ENCODE measurements at regions not wholly inside any gene's neighbourhood (a gene's known extent, or its start where the extent isn't known, plus 50 kb on each side); places are given as distances from the start of the nearest gene placed in this dataset.
"Not testable (repeated sequence)": the region's sequence is repeated elsewhere in the genome, so short reads cannot be mapped to it uniquely, and the experiment has no call there.

DNA sequence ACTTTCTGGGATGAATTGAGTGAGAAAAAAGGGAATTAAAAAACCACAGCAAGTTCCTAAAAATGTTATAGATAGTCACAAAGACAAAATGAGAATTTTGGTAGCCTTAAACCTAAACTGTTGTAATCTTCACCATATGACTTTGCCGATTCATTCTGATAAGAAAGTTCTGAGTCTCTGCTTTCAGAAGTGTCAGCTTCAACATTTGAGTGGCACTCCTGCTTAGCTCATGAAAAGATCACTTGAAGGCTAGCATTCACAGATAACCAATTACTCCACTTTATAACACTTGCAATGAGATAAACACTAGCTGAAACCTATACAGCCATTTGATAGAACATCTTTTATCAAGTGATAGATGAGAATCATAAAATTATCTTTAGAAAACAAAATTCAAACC lies 288.1 kb upstream of the POU1F1 start:
- DNase-seq: no peak

DNA sequence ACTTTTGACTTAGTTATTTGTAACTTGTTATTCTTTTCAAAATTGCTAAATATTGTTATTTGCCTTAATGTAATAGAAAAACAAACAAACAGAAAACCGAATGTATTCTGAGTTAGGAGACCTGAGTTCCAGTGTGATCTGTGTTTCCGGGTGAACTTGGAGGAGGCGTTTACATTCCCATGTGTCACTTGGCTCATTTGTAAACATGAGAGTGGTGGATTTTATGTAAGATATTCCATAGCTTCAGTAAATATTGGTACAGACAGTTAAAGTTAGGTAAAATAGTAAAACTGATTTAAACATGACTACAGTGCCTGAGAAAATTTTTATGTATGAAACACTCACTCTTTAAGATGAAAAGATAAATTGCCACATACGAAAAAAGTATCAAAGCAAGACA lies 287.3 kb upstream of the POU1F1 start:
- DNase-seq: no peak

DNA sequence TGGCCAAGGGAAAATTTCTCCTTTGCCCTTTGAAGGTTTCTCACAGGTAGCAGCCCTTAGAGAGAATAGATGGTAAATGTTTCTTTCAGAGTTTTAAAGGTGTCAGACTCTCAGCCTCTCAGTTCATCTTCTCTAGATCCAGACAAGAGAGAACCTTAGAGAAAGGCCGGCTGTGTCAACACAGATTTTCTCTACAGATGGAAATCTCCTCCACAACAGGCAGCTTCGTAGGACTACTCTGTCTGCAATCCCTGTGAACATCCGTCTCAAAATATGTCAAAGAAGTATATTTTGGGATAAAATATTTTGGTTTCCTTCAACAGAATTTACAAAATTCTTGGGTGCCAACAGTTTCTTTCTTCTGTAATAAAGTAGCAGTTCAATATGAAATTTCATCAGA lies 282.1 kb upstream of the POU1F1 start:
- DNase-seq: no peak

DNA sequence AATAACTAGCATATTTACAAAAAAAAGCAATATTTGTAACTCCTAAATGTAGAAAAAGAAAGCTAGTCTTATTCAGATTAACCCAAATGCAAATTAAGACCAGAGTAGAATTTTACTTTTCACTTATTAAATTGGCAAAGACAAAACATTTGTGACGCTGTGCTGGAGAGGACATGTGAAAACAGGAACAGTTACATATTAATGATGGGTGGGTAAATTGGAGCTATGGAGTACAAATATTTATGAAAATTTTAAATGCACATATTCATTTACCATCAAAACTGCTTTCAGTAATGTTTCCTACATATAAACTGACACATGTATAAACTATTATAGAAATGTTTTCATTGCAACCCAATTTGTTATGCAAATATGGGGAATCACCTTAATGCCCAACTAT lies 278.9 kb upstream of the POU1F1 start:
- no peak for DNase-seq

DNA sequence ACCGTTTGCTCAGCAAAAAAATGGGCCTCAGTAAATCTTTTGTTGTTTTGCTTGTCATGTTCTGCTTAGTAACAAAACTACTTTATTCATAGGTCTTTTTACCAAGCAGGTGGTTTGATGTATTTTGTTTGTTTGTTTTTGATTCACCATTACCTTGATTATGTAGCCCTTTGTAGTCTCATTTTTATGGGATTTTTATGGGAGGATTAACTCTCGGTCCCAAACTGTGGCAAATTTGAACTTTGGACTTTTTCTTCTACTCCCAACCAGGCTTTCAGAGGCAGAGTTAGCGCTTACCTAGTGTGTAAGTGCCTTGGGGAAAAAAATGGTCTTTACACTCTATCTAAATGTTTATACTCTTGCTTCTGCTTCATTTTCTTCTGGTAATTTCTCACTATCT lies 276.7 kb upstream of the POU1F1 start:
- DNase-seq: no peak

DNA sequence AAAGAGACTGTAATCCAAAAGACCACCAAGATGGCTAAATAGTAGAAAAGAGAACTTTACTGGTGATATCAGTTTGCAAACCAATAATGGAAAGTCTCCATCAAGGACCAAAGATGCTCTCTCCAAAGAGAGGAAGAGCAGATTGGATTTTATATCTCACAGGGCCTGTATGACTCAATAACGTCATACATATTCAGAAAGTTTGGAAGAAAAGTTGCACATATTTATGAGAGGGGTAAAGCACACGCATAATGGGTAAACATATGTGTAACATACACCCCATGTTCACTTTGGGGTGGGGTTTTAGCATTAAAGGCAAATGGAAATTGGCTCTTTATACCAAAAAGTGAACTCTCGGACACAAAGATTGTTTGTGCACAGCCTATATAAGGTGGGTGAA lies 274.5 kb upstream of the POU1F1 start:
- DNase-seq: no peak

DNA sequence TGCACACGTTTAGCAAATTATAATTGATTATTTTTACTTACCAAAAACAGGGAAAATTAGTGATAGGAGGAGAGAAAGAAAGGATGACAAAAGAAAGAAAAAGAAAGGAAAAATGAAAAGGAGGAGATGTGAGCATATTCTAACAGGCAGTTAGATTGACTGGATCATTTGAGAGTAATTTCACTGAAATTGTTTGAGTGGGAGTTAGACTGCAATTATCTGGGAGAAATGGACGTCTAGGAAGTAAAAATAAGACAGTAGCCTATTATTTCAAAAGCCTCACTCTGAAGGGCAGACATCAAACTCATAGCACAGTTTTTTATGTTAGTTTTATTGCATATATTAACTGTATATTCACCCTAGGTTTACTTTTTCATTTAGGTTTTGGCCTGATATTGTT lies 272.8 kb upstream of the POU1F1 start:
- DNase-seq: no peak

DNA sequence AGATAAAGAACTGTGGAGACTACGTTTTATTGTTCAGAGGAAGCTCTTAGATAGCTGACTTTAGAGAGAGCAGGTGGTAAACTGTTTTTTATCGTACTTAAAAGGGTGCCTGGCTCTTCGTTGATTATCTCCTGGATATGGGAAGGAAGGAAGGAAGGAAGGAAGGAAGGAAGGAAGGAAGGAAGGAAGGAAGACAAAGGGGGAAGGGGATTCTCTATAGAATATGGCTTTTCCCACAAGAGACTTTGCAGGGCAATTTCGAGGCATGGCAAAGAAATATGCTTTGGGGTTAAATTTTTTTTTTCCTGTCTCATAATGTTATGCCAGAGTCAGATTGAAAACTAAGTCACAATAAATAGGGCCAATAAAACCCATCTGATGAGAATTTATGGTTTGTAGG lies 271.9 kb upstream of the POU1F1 start:
- no peak for DNase-seq

DNA sequence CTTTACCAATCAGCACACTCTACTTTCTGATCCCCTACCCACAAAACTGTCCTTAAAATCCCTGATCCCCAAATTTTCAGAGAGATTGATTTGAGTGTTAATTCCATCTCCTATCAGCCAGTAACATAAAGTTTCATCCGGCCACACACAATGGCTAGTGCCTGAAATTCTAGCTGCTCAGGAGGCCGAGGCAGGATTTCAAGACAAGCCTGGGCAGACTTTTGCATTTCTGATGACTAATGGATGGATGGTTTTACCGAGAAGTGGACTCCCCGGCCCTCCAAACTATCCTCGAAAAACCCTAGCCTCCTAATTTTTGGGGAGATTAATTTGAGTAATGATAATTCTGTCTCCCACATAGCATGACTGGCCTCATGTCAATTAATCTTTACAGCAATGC lies 269.8 kb upstream of the POU1F1 start:
- DNase-seq: no peak

DNA sequence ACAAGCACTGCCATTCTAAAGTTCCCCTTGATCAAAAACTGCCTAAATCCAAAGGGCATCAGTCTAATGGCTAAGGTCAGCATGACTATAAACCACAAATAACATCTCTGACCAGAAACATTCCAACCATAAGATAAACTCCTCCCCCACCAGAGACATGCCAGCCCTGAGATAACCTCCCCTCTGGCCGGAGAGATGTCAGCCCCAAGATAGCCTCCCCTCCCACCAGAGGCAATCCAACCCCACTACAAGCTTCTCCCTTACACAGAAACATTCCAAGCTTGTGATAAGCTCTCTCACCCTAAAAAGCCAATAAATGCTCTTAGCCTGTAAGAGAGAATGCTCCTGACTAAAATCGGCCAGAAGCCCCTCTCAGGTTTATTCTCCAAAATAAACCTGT lies 267.0 kb upstream of the POU1F1 start:
- not testable (repeated sequence) for DNase-seq

DNA sequence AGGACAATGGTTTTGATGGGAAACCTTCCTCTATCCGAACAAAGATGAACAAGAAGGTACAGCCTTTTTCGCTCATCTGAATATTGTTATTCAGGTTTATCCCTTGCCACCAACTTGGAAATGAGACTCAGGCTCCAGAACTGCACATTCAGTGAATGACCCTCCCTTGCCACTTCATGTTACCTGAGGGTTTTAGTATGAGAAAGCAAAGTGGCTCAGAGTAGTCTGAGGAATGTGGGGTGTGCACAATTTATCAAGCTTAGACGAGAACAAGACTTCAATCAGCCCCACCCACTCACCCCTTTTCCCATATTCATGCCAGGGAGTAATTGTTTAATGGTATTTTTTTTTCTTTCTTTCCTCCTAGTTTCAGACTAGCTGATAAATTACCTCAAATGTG lies 265.3 kb upstream of the POU1F1 start:
- DNase-seq: no peak

DNA sequence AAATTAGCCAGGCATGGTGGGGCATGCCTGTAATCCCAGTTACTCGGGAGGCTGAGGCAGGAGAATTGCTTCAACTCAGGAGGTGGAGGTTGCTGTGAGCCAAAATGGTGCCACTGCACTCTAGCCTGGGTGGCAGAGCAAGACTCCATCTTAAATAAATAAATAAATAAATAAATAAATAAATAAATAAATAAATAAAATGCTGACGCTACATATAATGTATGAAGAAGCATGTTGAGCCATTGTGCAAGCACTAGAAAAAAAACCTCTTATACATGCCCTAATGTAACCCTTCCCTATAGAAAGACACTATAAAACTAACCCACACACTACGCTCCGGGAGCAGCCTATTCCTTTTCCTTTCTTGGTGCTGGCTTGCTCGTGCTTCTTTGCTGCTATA lies 262.3 kb upstream of the POU1F1 start:
- DNase-seq: not testable (repeated sequence)

DNA sequence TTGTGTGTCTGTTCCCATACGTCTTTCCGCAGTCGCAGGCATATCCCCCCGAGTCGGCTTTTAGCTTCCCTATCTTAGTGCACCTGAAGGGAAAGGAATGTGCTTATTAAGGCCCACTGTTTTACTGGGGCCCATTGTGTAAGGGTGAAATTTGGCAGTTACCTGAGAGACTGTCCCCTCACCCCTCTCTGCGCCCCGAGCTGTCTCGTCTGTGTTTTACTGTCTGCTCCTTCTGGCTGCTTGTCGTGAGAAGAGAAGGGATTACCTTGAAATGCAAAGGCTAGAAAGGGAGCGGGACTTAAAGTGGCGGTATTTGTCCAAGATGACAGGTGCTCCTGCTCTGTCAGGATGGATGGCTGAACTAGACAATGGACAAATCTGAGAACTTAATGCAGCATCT lies 233.0 kb upstream of the POU1F1 start:
- no peak for DNase-seq

DNA sequence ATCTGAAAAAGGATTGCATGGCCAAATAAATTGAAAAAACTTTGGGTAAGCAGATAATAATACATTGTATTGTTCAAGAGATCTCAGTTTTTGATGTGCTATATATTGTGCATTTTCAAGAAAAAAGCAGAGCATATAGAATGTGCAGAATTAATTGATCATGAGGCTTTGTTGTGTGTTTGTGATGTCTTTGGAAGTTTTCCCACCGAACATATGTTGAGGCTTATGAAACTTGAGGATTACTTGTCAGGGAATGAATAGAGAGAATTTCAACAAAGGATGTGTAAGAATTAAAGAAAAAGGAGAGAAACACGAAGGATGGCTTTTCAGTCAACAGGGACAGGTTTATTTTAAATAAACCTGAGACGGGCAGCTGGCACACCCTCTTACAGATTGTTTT lies 232.5 kb upstream of the POU1F1 start:
- DNase-seq: no peak

DNA sequence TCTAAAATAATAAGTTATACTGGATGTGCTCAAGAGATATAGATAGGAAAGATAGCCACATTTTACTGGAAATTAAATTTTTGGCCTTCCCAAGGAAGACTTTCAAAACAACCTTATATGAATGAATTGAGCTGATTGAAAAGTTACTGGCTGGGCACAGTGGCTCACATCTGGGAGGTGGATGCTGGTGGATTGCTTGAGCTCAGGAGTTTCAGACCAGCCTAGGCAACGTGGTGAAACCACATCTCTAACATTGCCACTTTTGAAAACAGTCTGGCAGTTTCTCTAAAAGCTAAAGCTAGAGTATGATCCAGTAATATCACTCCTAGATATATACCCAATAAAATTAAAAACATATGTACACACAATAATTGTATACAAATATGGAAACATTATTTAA lies 231.4 kb upstream of the POU1F1 start:
- DNase-seq: no peak

DNA sequence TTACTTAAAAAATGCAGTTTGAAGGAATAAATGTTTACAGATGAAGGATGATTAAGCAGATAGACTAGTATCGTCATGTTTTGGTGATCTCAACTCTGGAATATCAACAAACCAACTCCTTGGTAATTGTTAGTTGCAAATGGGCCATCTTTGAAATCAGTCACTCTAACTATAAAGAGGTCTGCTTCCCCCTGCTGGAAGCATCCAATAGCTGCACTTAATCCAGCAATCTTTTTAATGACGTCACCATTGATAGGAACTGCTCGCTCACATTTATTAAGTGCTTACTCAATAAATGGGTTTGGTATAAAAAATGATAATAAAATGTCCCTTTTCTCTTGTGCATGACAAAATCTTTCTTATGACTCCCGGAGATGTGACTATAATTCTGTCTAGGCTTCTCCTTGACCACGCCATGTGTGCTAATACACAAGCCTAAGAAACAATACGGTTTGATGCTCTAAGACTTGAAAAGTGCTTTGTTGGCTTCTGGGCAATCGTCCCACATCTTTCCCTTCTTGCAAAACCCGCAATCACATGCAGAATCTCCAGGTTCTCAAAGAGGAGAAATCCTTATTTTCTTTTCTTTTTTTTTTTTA lies 227.6 kb upstream of the POU1F1 start:
- peak; percentile 51 for DNase-seq

DNA sequence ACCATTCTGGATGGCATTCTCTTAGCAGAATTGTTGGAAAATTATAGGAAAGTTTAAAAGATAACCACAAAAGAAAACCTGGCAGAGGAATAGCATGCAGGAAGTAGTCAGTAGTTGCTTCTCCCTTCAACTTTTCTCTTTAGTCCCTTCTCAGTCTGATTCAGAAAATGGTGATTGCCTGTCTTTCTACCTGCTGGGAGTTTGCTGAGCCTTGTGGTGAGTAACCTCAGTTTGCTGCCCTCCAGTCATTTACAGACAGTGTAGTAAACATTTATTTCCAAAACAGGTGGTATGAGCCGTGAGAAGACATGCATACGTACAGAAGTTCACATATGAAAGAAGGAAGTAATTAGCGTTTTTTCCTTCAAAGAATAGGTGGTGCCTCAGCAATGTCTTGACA lies 224.7 kb upstream of the POU1F1 start:
- DNase-seq: no peak

DNA sequence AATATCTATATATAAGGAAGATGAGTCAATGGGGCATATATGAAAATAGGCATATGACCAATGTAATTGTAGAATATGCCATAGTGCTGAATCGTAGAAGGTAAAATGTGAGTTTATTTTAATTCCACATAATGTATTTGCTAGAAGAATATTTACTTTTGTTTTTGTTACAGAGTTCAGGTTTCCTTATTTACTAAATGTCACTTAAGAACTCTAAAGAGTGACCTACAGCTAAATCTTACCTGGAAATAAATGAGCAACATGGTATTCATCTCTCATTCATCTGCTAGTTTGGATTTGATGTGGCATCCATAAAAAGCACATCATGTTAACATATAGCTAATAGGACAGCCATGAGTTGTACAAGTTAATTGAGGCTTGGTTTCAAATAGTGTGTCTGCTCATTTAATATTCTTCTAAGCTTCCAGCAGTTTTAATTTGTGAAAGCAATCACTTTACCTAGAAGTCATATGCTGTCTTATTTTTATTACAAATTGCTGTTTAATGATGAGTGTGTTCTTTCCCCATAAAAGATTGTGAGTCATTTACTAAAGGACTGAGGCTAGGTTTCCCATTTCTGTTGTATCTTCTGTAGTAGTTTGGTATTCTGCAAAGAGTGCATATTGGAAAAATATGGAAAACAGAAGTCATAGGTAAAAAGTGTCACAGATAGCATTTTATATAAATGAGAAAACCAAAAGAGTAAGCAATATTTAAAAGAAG lies 222.1 kb upstream of the POU1F1 start:
- no peak for DNase-seq

DNA sequence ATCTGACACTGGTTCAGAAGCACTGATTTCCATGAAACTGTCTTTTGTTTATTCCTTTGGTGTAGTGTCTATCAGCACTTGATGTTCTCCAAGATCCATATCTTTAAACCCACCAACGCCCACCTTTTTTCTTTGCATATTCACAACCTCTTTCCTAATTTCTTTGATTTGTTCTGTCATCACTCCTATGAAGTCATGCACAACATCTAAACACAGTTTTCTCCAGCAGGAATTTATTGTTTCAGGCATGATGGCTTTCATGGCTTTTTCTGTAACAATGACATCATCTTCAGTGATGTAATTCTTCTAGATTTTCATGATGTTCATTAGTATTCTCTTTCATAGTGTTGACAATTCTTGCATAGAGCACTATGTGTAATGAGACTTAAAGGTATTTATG lies 219.6 kb upstream of the POU1F1 start:
- no peak for DNase-seq

DNA sequence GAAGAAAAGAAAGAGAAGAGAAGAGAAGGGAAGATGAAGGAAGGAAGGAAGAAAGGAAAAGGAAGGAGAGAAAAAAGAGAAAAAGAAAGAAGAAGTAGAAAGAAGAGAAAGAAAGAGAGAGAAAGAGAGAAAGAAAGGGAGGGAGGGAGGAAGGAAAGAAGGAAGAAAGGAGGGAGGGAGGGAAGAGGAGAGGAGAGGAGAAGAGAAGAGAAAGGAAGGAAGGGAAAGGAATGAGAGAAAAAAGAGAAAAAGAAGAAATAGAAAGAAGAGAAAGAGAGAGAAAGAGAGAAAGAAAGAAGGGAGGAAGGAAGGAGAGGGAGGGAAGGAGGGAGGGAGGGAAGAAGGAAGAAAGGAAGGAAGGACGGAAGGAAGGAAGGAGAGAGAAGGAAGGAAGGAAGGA lies 217.9 kb upstream of the POU1F1 start:
- no peak for DNase-seq

DNA sequence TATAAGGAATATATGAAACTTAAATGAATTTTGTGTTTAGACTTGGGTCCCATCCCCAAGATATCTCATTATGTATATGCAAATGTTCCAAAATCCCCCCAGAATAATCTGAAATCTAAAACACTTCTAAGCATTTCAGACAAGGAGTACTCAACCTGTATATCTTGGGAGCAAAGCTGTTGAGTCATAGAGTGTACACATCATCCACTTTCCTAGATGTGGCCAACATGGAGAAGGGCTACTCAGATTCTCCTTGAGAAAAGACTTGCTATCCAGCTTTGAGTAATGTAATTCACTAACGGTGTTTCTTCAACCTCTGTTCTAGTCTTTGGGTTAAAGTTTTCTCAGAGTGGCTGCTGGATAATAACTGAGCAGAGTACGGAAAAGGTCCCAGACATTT lies 215.5 kb upstream of the POU1F1 start:
- DNase-seq: no peak

DNA sequence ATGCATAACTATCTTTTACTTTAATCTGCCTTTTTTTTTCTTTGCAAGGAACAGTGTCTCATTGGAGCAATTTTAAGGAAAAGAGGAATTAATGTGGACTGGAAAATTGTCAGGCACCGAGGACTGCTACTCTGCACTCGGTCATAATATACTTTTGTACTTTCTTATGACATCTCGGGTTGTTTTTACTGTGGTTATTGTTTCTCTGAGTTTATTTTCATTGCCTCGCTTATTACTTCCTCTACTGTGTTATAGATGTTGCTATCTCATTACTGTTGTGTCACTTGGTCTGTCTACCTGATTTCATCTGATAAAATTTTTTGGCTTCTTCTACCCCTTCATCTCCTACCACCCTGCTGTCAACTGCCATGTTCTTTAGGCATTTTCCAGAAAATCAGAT lies 213.5 kb upstream of the POU1F1 start:
- no peak for DNase-seq

DNA sequence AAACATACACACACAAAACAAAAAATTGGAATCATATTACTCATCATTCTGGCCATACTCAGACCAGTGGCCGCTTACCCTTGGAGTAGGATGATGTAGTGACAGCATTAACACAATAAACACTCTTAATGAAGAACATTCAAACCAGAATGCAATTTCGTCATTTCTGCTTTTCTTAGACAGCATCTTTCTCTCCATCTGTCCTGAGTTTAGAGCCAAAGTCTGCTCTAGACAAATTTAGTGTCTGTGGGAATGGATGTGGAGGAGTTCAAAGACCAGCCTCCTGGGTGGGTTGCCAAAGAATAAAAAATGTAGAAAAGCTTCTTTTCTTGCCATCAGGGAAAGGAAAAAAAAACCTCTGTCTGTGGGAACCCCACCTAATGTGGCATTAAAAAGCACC lies 212.4 kb upstream of the POU1F1 start:
- DNase-seq: no peak

DNA sequence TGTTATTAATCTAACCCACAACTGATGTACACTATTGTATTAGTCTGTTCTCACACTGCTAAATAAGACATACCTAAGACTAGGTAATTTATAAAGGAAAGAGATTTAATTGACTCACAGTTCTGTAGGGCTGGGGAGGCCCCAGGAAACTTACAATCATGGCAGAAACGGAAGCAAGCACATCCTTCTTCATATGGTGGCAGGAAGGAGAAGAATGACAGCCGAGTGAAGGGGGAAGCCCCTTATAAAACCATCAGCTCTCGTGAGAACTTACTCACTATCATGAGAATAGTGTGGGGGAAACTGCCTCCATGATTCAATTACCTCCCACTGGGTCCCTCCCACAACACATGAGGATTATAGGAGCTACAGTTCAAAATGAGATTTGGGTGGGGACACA lies 210.3 kb upstream of the POU1F1 start:
- DNase-seq: not testable (repeated sequence)

DNA sequence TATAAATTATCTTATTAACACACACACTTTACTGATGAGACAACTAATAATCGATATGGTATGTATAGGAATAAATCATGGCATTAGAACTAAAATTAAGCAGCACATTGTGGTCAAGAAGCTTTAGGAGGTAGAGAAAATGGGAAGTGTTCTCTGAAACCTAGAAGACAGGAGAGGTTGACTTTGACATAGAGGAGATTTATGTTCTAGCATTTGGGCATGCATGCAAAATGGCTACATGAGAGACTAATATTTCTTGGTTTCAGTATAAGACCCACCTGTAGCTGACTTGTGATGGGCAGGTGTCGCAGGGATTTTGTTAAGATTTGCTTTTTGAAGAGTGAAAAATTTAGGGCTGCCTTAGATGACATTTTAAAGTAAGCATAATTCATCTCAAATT lies 209.7 kb upstream of the POU1F1 start:
- no peak for DNase-seq
